ENCODE measurements at regions not wholly inside any gene's neighbourhood (a gene's known extent, or its start where the extent isn't known, plus 50 kb on each side); places are given as distances from the start of the nearest gene placed in this dataset.

- ATAC-seq (no peak), DNase-seq (ENCODE audit: low read depth, low spot score) (no peak)
- POLR2A ChIA-PET = no interaction called here
- no peak overlapping the region for H3K4me2 ChIP-seq (ENCODE audit: low read length)
- peaks cover 6% of the 10 kb centered on the region; the same call in 1 of the 2 replicates for H3K27me3 ChIP-seq (ENCODE audit: insufficient read depth, low read length)
- TF ChIP-seq POLR2AphosphoS5 (IDR thresholded peaks at IDR 0.05; ENCODE audit: low read depth, low read length) = no peak
- TF ChIP-seq FOSL1 (IDR thresholded peaks at IDR 0.05; ENCODE audit: low read depth) = no peak
- no peak for TF ChIP-seq ATF3 (IDR thresholded peaks at IDR 0.05)
- no peaks in the 10 kb centered on the region for H3K4me1 ChIP-seq (ENCODE audit: control insufficient read depth in 1 of 2, insufficient read depth in 2 of 2, low read length in 2 of 2)
- H3K36me3 ChIP-seq (ENCODE audit: control insufficient read depth in 1 of 2, insufficient read depth in 2 of 2, low read length in 2 of 2) = no peaks in the 10 kb centered on the region
- no peak overlapping the region for H3K4me3 ChIP-seq (replicated peaks in 1 of 2; ENCODE audit: low read depth in 1 of 2, low read length in 2 of 2)
- CTCF ChIA-PET = no interaction called here
- H2AFZ ChIP-seq (ENCODE audit: low read depth, low read length, poor library complexity, severe bottlenecking) = no peak overlapping the region
- H3K79me2 ChIP-seq (ENCODE audit: insufficient read depth, low read length) = no peaks in the 10 kb centered on the region
- intact Hi-C loops (cut with micrococcal nuclease) = no loop called here
- peaks cover 0 to 4% of the 10 kb centered on the region in 2 experiments; a peak in 1 of 4 replicates for H3K9me3 ChIP-seq (ENCODE audit: control insufficient read depth in 1 of 2, insufficient read depth in 1 of 2, low read depth in 1 of 2, low read length in 2 of 2)
- no peaks in the 10 kb centered on the region for H3K9me2 ChIP-seq (ENCODE audit: insufficient read depth)
- H3K9ac ChIP-seq (ENCODE audit: low read length) = no peak overlapping the region
- RAD21 ChIA-PET (ENCODE audit: low non-redundant PET in 1 of 2, low total read pairs in 2 of 2, uncharacterized antibody in 2 of 2, unreplicated experiment in 2 of 2) = no interaction called here
- H3K27ac ChIP-seq (ENCODE audit: low read depth, low read length) = no peak overlapping the region
- no TSS peak for BruUV-seq (replicated peaks)
- H4K20me1 ChIP-seq (ENCODE audit: insufficient read depth) = no peaks in the 10 kb centered on the region
Measured at GRCh38 chr14:104445832-104446381, 133.7 kb upstream of the C14orf180 start.

- no peaks in the 10 kb centered on the region for H3K4me1 ChIP-seq (ENCODE audit: control insufficient read depth in 1 of 2, insufficient read depth in 2 of 2, low read length in 2 of 2)
- TF ChIP-seq REST (IDR thresholded peaks at IDR 0.05; ENCODE audit: low read depth) (no peak), TCF7L2 (IDR thresholded peaks at IDR 0.05; ENCODE audit: borderline replicate concordance, extremely low read depth, insufficient read depth, insufficient read length) (no peak), ATF3 (IDR thresholded peaks at IDR 0.05) (no peak), SP1 (IDR thresholded peaks at IDR 0.05; ENCODE audit: low read depth) (no peak), POLR2AphosphoS5 (IDR thresholded peaks at IDR 0.05; ENCODE audit: low read depth, low read length) (no peak), ZNF274 (IDR thresholded peaks at IDR 0.05; ENCODE audit: low read depth, low read length) (no peak), RAD21 (IDR thresholded peaks at IDR 0.05; ENCODE audit: low read depth) (no peak), JUND (IDR thresholded peaks at IDR 0.05) (no peak), CEBPB (IDR thresholded peaks at IDR 0.05; ENCODE audit: low read depth) (no peak), MAX (IDR thresholded peaks at IDR 0.05) (no peak), EZH2 (IDR thresholded peaks at IDR 0.05) (no peak)
- ATAC-seq = no peak
- H3K9me3 ChIP-seq (ENCODE audit: control insufficient read depth in 1 of 2, insufficient read depth in 1 of 2, low read depth in 1 of 2, low read length in 2 of 2) = peaks cover 0 to 4% of the 10 kb centered on the region in 2 experiments; a peak in 1 of 4 replicates
- no peak for DNase-seq (ENCODE audit: low read depth, low spot score)
- intact Hi-C loops (cut with micrococcal nuclease) = no loop called here
- CTCF ChIA-PET = no interaction called here
- no TSS peak for BruUV-seq (replicated peaks)
- H3K4me3 ChIP-seq (replicated peaks in 1 of 2; ENCODE audit: low read depth in 1 of 2, low read length in 2 of 2) = no peak overlapping the region
- peaks cover 6% of the 10 kb centered on the region; the same call in 1 of the 2 replicates for H3K27me3 ChIP-seq (ENCODE audit: insufficient read depth, low read length)
- RAD21 ChIA-PET (ENCODE audit: low non-redundant PET in 1 of 2, low total read pairs in 2 of 2, uncharacterized antibody in 2 of 2, unreplicated experiment in 2 of 2) = no interaction called here
- no peak overlapping the region for H3K27ac ChIP-seq (ENCODE audit: low read depth, low read length)
- no peaks in the 10 kb centered on the region for H4K20me1 ChIP-seq (ENCODE audit: insufficient read depth)
- no peaks in the 10 kb centered on the region for H3K9me2 ChIP-seq (ENCODE audit: insufficient read depth)
- H3K4me2 ChIP-seq (ENCODE audit: low read length) = no peak overlapping the region
- no peaks in the 10 kb centered on the region for H3K36me3 ChIP-seq (ENCODE audit: control insufficient read depth in 1 of 2, insufficient read depth in 2 of 2, low read length in 2 of 2)
- H3K9ac ChIP-seq (ENCODE audit: low read length) = no peak overlapping the region
- no peaks in the 10 kb centered on the region for H3K79me2 ChIP-seq (ENCODE audit: insufficient read depth, low read length)
- POLR2A ChIA-PET = no interaction called here
- no peak overlapping the region for H2AFZ ChIP-seq (ENCODE audit: low read depth, low read length, poor library complexity, severe bottlenecking)
Measured at GRCh38 chr14:104446611-104447010, 133.0 kb upstream of the C14orf180 start.
